ENCODE measurements at regions not wholly inside any gene's neighbourhood (a gene's known extent, or its start where the extent isn't known, plus 50 kb on each side); places are given as distances from the start of the nearest gene placed in this dataset.

GRCh38 chr18:11408555-11409065 lies 200.8 kb upstream of the SLC35G4 start (continued):
- TF ChIP-seq ZBTB33 (IDR thresholded peaks at IDR 0.05; ENCODE audit: extremely low read depth, insufficient replicate concordance, low read length), result no peak
- no peak for TF ChIP-seq CBX3 (IDR thresholded peaks at IDR 0.05; ENCODE audit: low read depth)
- TF ChIP-seq TCF7L2 (IDR thresholded peaks at IDR 0.05; ENCODE audit: borderline replicate concordance, extremely low read depth, insufficient read depth, insufficient read length), result no peak
- no peak for TF ChIP-seq YY1 (IDR thresholded peaks at IDR 0.05; ENCODE audit: extremely low read depth, insufficient replicate concordance, low read depth, low read length)
- TF ChIP-seq EGR1 (IDR thresholded peaks at IDR 0.05; ENCODE audit: low read depth), result no peak
- TF ChIP-seq ZNF274 (IDR thresholded peaks at IDR 0.05; ENCODE audit: low read depth, low read length), result no peak
- no peak for TF ChIP-seq EZH2 (IDR thresholded peaks at IDR 0.05)
- TF ChIP-seq CEBPB (IDR thresholded peaks at IDR 0.05; ENCODE audit: low read depth), result no peak

- intact Hi-C loops (cut with micrococcal nuclease), result loop anchor here (10.0 kb wide), 1 partner anchor 73 kb away; no protein-coding TSS in a partner anchor
- Histone ChIP-seq H3K4me1 (ENCODE audit: control insufficient read depth in 1 of 2, insufficient read depth in 2 of 2, low read length in 2 of 2) (no peaks in the 10 kb centered on the region), H3K79me2 (ENCODE audit: insufficient read depth, low read length) (no peaks in the 10 kb centered on the region), H2AFZ (ENCODE audit: low read depth, low read length, poor library complexity, severe bottlenecking) (no peak overlapping the region), H3K36me3 (ENCODE audit: control insufficient read depth in 1 of 2, insufficient read depth in 2 of 2, low read length in 2 of 2) (no peaks in the 10 kb centered on the region), H3K27me3 (ENCODE audit: insufficient read depth, low read length) (peaks cover 15% of the 10 kb centered on the region; the same call in 1 of the 2 replicates), H3K4me3 (replicated peaks in 1 of 2; ENCODE audit: low read depth in 1 of 2, low read length in 2 of 2) (no peak overlapping the region), H3K4me2 (ENCODE audit: low read length) (no peak overlapping the region), H3K9me3 (ENCODE audit: control insufficient read depth in 1 of 2, insufficient read depth in 1 of 2, low read depth in 1 of 2, low read length in 2 of 2) (no peaks in the 10 kb centered on the region), H3K27ac (ENCODE audit: low read depth, low read length) (no peak overlapping the region), H3K9ac (ENCODE audit: low read length) (no peak overlapping the region), H3K9me2 (ENCODE audit: insufficient read depth) (no peaks in the 10 kb centered on the region), H4K20me1 (ENCODE audit: insufficient read depth) (no peaks in the 10 kb centered on the region)
- TF ChIP-seq FOSL1 (IDR thresholded peaks at IDR 0.05; ENCODE audit: low read depth) (no peak), MAX (IDR thresholded peaks at IDR 0.05) (no peak), RAD21 (IDR thresholded peaks at IDR 0.05; ENCODE audit: low read depth) (no peak), ZFX (IDR thresholded peaks at IDR 0.05) (no peak), EZH2phosphoT487 (IDR thresholded peaks at IDR 0.05; ENCODE audit: borderline replicate concordance) (no peak), CBX3 (IDR thresholded peaks at IDR 0.05; ENCODE audit: low read depth) (no peak)
- ChIA-PET CTCF (no interaction called here), POLR2A (no interaction called here), RAD21 (ENCODE audit: low non-redundant PET in 1 of 2, low total read pairs in 2 of 2, uncharacterized antibody in 2 of 2, unreplicated experiment in 2 of 2) (no interaction called here)
- no TSS peak for BruUV-seq (replicated peaks)
- DNase-seq (ENCODE audit: low read depth, low spot score), result no peak
- no peak for ATAC-seq
Measured at GRCh38 chr18:11407940-11408339, 201.5 kb upstream of the SLC35G4 start.

Data from HCT116 (cell line).